ENCODE measurements at regions not wholly inside any gene's neighbourhood (a gene's known extent, or its start where the extent isn't known, plus 50 kb on each side); places are given as distances from the start of the nearest gene placed in this dataset.

- no peak overlapping the region for H3K4me3 ChIP-seq (ENCODE audit: low read depth, low read length)
- DNase-seq (ENCODE audit: low read depth), result no peak
- no peak for TF ChIP-seq MYC (IDR thresholded peaks at IDR 0.05; ENCODE audit: low read depth, low read length)
- TF ChIP-seq POLR2A (IDR thresholded peaks at IDR 0.05; ENCODE audit: extremely low read depth, insufficient read length), result no peak
These were observed 456.5 kb downstream of the METTL4 start for GRCh38 chr18:2114765-2115164.

DNA sequence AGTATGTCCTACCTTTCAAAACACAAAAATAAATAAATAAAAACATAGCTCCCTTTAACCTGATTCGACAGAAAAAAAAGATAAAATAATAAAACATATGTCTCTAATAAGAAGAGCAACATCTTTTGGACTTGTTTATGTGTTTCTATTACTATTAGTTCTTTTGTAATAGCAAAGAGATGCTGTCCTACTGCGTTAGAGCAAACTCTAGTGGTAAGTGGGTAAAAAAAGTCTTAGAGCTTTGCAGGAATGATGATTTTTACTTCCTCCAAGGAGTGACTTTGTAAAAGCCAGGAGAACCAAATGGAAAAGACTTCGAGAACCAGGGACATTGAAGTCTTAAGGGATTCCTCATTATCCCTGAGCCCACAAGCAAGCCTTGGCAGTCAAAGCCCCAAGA, 450.1 kb downstream of the METTL4 start:
- DNase-seq (ENCODE audit: low read depth), result peak; percentile 8
- no peak for TF ChIP-seq POLR2A (IDR thresholded peaks at IDR 0.05; ENCODE audit: extremely low read depth, insufficient read length)
- TF ChIP-seq MYC (IDR thresholded peaks at IDR 0.05; ENCODE audit: low read depth, low read length), result no peak
- TF ChIP-seq, protein P1, sequence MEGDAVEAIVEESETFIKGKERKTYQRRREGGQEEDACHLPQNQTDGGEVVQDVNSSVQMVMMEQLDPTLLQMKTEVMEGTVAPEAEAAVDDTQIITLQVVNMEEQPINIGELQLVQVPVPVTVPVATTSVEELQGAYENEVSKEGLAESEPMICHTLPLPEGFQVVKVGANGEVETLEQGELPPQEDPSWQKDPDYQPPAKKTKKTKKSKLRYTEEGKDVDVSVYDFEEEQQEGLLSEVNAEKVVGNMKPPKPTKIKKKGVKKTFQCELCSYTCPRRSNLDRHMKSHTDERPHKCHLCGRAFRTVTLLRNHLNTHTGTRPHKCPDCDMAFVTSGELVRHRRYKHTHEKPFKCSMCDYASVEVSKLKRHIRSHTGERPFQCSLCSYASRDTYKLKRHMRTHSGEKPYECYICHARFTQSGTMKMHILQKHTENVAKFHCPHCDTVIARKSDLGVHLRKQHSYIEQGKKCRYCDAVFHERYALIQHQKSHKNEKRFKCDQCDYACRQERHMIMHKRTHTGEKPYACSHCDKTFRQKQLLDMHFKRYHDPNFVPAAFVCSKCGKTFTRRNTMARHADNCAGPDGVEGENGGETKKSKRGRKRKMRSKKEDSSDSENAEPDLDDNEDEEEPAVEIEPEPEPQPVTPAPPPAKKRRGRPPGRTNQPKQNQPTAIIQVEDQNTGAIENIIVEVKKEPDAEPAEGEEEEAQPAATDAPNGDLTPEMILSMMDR (IDR thresholded peaks at IDR 0.05; ENCODE audit: low read depth, low read length), result no peak
- TF ChIP-seq MAX (IDR thresholded peaks at IDR 0.05; ENCODE audit: low read depth, low read length), result no peak
- H3K4me3 ChIP-seq (ENCODE audit: low read depth, low read length), result no peak overlapping the region

DNA sequence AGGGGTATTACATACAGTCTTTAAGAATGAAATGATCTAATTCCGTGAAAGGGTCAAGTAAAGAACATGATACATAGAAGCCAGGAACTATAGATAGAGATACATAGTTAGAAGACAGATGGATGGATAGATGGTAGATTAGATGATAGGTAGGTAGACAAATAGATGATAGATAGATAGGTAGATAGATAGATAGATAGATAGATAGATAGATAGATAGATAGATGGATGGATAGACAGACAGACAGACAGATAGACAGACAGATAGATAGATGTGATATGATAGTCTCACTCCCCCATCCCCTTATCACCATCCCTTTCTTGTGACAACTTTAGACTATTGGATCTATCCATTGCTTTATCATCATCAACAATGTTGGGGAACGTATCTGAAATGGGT, 448.2 kb downstream of the METTL4 start:
- DNase-seq (ENCODE audit: low read depth), result no peak
- H3K4me3 ChIP-seq (ENCODE audit: low read depth, low read length), result no peak overlapping the region
- TF ChIP-seq MYC (IDR thresholded peaks at IDR 0.05; ENCODE audit: low read depth, low read length) (no peak), POLR2A (IDR thresholded peaks at IDR 0.05; ENCODE audit: extremely low read depth, insufficient read length) (no peak), MAX (IDR thresholded peaks at IDR 0.05; ENCODE audit: low read depth, low read length) (no peak)
- TF ChIP-seq, protein P1 (IDR thresholded peaks at IDR 0.05; ENCODE audit: low read depth, low read length), result no peak

- no peak for DNase-seq (ENCODE audit: low read depth)
- TF ChIP-seq MAX (IDR thresholded peaks at IDR 0.05; ENCODE audit: low read depth, low read length) (no peak), MYC (IDR thresholded peaks at IDR 0.05; ENCODE audit: low read depth, low read length) (no peak), POLR2A (IDR thresholded peaks at IDR 0.05; ENCODE audit: extremely low read depth, insufficient read length) (no peak)
- TF ChIP-seq, protein P1 (IDR thresholded peaks at IDR 0.05; ENCODE audit: low read depth, low read length), result no peak
- no peak overlapping the region for H3K4me3 ChIP-seq (ENCODE audit: low read depth, low read length)
These were observed 436.9 kb downstream of the METTL4 start for GRCh38 chr18:2134364-2134763.

DNA sequence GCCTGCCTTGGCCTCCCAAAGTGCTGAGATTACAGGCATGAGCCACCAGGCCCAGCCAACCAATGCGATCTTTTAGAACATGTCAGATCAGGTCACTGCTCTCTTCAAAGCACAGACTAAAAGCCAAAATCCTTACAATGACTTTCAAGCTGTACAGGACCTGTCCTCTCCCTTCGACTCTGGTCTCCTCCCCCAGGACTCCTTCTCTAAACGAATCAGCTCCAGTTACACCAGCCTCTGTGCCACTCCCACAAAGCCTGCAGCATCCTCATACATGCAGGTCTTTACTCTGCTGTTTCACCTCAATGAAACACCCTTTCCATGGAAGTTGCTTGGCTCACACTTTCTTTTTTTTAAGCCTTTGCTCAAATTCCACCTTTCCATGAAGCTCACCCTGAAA, 436.0 kb downstream of the METTL4 start:
- TF ChIP-seq MAX (IDR thresholded peaks at IDR 0.05; ENCODE audit: low read depth, low read length), result no peak
- TF ChIP-seq POLR2A (IDR thresholded peaks at IDR 0.05; ENCODE audit: extremely low read depth, insufficient read length), result no peak
- TF ChIP-seq, protein P1 (IDR thresholded peaks at IDR 0.05; ENCODE audit: low read depth, low read length), result no peak
- TF ChIP-seq MYC (IDR thresholded peaks at IDR 0.05; ENCODE audit: low read depth, low read length), result no peak

DNA sequence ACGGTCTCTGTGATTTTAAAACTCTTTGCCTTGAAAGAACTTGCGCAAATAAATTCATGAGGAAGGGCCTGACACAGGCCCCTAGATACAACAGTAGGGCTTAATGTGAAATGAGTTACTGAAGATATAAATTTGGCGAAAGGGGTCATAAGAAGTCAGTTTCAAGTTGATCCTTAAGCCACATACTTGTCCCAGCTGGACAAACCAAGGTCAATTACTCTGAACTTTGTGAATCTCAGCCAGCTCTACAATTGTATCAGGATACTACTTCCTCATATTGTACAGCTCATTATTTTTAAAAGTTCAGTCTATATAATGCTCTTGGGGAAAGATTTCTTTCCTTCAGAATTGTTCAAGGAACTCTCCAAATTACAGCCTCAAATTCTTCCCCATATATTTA, 432.8 kb downstream of the METTL4 start:
- TF ChIP-seq MYC (IDR thresholded peaks at IDR 0.05; ENCODE audit: low read depth, low read length), result no peak
- no peak for TF ChIP-seq MAX (IDR thresholded peaks at IDR 0.05; ENCODE audit: low read depth, low read length)
- TF ChIP-seq POLR2A (IDR thresholded peaks at IDR 0.05; ENCODE audit: extremely low read depth, insufficient read length), result no peak
- TF ChIP-seq, protein P1 (IDR thresholded peaks at IDR 0.05; ENCODE audit: low read depth, low read length), result no peak

More for the DNA sequence above, 436.0 kb downstream of the METTL4 start:
- H3K4me3 ChIP-seq (ENCODE audit: low read depth, low read length), result no peak overlapping the region
- DNase-seq (ENCODE audit: low read depth), result no peak

More for the DNA sequence above, 432.8 kb downstream of the METTL4 start:
- no peak overlapping the region for H3K4me3 ChIP-seq (ENCODE audit: low read depth, low read length)
- DNase-seq (ENCODE audit: low read depth), result no peak
